ENCODE measurements at regions not wholly inside any gene's neighbourhood (a gene's known extent, or its start where the extent isn't known, plus 50 kb on each side); places are given as distances from the start of the nearest gene placed in this dataset.

DNA sequence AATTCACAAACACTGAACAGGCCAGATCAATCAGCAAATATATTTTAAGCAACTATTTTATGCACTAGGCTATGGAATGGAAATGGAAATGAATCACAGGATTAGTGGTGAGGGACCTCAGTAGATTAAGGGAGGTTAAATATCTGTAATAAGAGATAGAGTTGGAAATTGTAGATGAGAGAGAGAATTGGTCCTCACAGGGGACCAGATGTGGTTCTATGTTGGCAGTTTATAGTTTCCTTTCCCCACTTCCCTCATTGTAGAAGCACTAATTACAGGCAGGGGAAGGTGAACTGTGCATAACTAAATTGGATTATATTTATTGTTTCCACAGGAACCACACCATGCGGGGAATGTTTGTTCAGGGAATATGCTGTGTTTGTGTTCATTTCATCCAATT lies 496.2 kb downstream of the ARHGEF28 start:
- ATAC-seq (replicated peaks; ENCODE audit: extremely low read depth, poor library complexity, severe bottlenecking) (no peak), DNase-seq (ENCODE audit: low spot score in 2 of 2) (no peak)
- Mint-ChIP-seq H3K9me3 (no peaks in the 10 kb centered on the region), H3K4me1 (no peaks in the 10 kb centered on the region), H3K36me3 (ENCODE audit: insufficient read depth) (no peaks in the 10 kb centered on the region), H3K27me3 (peaks cover 12% of the 10 kb centered on the region), H3K4me3 (no peak overlapping the region), H3K27ac (ENCODE audit: low read depth) (no peak overlapping the region)

DNA sequence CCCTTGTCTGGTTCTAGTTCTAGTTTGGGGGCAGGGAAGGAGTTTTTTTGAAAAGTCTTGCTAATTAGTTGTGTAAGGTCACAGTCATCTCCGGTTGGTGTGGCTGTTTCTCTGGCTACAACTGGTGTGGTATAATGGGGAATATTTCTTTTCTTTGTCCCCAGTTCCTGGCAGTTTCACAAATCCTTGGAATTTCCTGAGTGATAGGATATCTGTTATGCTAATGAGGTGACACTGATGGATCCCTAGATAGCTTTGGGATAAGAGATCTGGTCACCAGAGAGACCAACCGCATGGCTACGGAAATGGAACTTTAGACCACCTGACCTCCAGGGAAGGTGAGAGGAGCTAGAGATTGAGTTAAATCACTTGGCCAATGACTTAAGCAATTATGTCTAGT lies 494.6 kb downstream of the ARHGEF28 start:
- peaks cover 12% of the 10 kb centered on the region for H3K27me3 Mint-ChIP-seq
- H3K9me3 Mint-ChIP-seq = no peaks in the 10 kb centered on the region
- H3K4me3 Mint-ChIP-seq = no peak overlapping the region
- no peak overlapping the region for H3K27ac Mint-ChIP-seq (ENCODE audit: low read depth)
- no peaks in the 10 kb centered on the region for H3K36me3 Mint-ChIP-seq (ENCODE audit: insufficient read depth)
- ATAC-seq (replicated peaks; ENCODE audit: extremely low read depth, poor library complexity, severe bottlenecking) (no peak), DNase-seq (ENCODE audit: low spot score in 2 of 2) (no peak)
- no peaks in the 10 kb centered on the region for H3K4me1 Mint-ChIP-seq

DNA sequence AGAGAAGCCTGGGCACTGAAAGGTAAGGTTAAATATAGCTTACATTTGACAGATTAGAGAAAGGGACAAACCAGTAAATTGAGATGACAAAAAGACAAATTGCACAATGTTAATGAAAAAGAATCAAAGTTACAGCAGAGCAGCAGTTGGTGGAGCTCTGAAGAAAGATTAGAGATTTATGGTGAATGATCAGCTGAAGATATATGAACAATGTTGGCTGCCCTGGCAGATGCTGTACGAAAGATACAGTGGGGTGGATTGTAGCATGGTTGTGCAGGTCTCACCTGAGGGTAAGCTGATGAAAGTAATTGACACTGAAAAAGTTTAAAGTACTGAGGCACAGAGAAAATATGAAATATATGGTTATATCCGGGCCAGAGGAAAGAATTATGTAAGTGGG lies 492.1 kb downstream of the ARHGEF28 start:
- Mint-ChIP-seq H3K9me3 (no peaks in the 10 kb centered on the region), H3K36me3 (ENCODE audit: insufficient read depth) (no peaks in the 10 kb centered on the region), H3K27me3 (peaks cover 19% of the 10 kb centered on the region), H3K27ac (ENCODE audit: low read depth) (no peak overlapping the region), H3K4me3 (no peak overlapping the region), H3K4me1 (no peaks in the 10 kb centered on the region)
- ATAC-seq (replicated peaks; ENCODE audit: extremely low read depth, poor library complexity, severe bottlenecking) (no peak), DNase-seq (ENCODE audit: low spot score in 2 of 2) (no peak)

DNA sequence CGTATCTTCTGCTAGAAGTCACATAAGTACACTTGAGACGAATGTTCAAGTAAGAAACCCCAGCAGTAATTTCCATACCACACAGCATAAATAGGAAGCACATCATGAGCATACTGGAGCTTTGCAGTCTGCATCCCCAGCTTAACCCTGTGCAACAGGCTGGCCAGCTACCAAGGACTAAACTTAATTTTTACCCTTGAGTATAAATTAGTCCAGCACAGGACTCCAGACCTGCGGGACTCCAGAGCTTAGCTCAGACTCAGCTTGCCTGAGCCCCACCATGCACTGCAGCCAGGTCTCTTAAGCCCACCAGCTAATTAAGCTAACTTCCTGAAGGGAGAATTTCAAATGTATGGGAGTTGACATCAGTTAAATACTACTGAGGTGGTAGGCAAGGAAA lies 491.0 kb downstream of the ARHGEF28 start:
- Mint-ChIP-seq H3K9me3 (no peaks in the 10 kb centered on the region), H3K27ac (ENCODE audit: low read depth) (no peak overlapping the region), H3K4me1 (no peaks in the 10 kb centered on the region), H3K27me3 (peaks cover 28% of the 10 kb centered on the region), H3K36me3 (ENCODE audit: insufficient read depth) (no peaks in the 10 kb centered on the region), H3K4me3 (no peak overlapping the region)
- DNase-seq (ENCODE audit: low spot score in 2 of 2) (no peak), ATAC-seq (replicated peaks; ENCODE audit: extremely low read depth, poor library complexity, severe bottlenecking) (no peak)

DNA sequence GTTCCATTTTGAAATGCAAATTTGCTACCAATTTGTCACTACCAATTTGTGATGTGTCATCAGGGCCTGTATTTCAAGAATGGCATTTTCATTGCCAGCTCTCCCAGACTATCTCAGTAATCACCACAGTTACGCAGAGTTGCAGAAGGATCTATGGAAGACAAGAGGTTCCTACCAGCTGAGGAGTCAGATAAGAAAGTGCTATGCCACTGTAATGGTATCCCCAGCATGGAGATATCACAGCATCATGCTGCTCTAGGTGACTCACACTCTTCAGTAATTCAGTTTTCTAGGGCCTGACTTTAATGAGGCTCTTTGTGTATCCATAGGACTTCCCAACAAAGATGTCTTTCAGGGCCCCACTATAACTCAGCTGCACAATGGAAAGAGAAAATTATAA lies 490.3 kb downstream of the ARHGEF28 start:
- H3K9me3 Mint-ChIP-seq = no peaks in the 10 kb centered on the region
- DNase-seq (ENCODE audit: low spot score in 2 of 2) = no peak
- no peaks in the 10 kb centered on the region for H3K4me1 Mint-ChIP-seq
- H3K27me3 Mint-ChIP-seq = peaks cover 35% of the 10 kb centered on the region
- H3K27ac Mint-ChIP-seq (ENCODE audit: low read depth) = no peak overlapping the region
- ATAC-seq (replicated peaks; ENCODE audit: extremely low read depth, poor library complexity, severe bottlenecking) = no peak
- no peaks in the 10 kb centered on the region for H3K36me3 Mint-ChIP-seq (ENCODE audit: insufficient read depth)
- H3K4me3 Mint-ChIP-seq = no peak overlapping the region

DNA sequence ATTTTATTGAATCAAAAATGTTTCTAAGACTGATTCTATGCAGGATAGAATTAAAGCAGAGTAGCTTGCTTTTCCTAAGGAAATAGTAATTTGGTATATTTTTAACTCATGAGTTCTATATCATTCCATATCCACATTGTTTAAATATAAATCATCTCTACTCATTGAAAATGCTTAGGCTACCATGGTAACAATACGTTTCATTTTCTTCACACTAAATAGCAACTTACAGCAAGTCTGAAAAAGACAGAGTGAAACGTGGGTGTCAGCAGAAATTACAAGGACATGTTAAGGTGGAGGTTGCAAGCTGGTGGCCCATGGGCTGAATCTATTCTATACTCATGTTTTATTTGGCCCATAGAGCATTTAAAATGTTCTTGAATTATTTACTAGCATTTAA lies 487.9 kb downstream of the ARHGEF28 start:
- H3K36me3 Mint-ChIP-seq (ENCODE audit: insufficient read depth) = no peaks in the 10 kb centered on the region
- H3K9me3 Mint-ChIP-seq = no peaks in the 10 kb centered on the region
- ATAC-seq (replicated peaks; ENCODE audit: extremely low read depth, poor library complexity, severe bottlenecking) (no peak), DNase-seq (ENCODE audit: low spot score in 2 of 2) (no peak)
- peaks cover 39% of the 10 kb centered on the region for H3K27me3 Mint-ChIP-seq
- no peak overlapping the region for H3K4me3 Mint-ChIP-seq
- no peak overlapping the region for H3K27ac Mint-ChIP-seq (ENCODE audit: low read depth)
- H3K4me1 Mint-ChIP-seq = no peaks in the 10 kb centered on the region

DNA sequence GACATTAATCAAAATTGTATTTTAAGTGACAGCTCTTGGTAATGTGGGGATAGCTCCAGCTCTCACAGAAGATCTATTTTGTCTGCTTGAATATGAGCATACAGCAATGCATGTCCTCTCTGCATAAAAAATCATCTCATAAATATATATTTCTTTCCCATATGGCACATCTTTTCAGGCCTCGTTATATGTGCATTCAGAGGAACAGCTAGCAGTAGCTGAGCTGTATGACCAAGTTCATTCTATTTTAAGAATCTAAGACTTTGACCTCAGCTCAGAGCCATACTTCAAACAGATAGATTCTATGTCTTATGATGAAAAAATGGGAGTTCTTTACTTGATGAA lies 487.2 kb downstream of the ARHGEF28 start:
- no peak for DNase-seq (ENCODE audit: low spot score in 2 of 2)
- no peak for ATAC-seq (replicated peaks; ENCODE audit: extremely low read depth, poor library complexity, severe bottlenecking)
- Mint-ChIP-seq H3K27ac (ENCODE audit: low read depth) (no peak overlapping the region), H3K36me3 (ENCODE audit: insufficient read depth) (no peaks in the 10 kb centered on the region), H3K27me3 (peaks cover 39% of the 10 kb centered on the region), H3K4me3 (no peak overlapping the region), H3K4me1 (no peaks in the 10 kb centered on the region), H3K9me3 (no peaks in the 10 kb centered on the region)

DNA sequence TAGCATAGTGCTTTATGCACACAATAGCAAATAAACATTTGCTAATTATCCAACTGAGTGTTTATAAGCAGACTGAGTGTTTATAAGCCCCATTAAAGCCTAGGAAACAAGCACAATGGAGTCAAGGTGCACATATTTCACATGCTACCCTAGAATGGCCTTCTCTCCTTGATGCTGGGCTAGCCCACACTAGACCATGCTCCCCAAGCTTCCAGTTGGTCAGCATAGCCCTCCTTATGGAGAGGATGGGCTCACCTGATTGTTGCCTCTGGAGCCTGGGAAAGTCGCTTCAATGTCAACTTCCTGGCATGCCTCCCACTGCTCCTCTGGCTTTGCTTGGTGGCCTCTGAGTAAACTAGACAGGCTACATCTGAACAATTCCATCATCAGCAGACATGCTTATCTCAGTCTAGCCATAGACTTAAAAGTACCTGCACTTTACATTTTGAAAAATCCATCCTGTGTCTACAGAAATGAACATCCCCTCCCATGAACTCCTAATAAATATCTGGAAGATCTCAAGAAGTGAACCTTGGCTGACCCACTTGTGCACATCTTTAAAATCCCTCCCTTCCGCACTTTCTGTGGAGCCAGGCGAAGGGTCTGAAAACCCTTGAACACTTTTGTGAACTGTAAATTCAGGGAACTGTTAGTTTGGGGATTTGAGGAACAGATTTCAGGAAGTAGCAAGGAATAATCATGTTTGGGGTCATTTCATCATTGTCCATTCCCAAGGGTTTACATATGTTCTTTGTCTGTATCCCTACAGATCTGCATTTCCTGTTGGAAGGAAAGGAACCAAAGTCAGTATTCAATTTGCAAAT lies 486.6 kb downstream of the ARHGEF28 start:
- Mint-ChIP-seq H3K27me3 (peaks cover 39% of the 10 kb centered on the region), H3K27ac (ENCODE audit: low read depth) (no peak overlapping the region), H3K4me1 (no peaks in the 10 kb centered on the region), H3K9me3 (no peaks in the 10 kb centered on the region), H3K36me3 (ENCODE audit: insufficient read depth) (no peaks in the 10 kb centered on the region), H3K4me3 (no peak overlapping the region)
- ATAC-seq (replicated peaks; ENCODE audit: extremely low read depth, poor library complexity, severe bottlenecking) (no peak), DNase-seq (ENCODE audit: low spot score in 2 of 2) (no peak)

DNA sequence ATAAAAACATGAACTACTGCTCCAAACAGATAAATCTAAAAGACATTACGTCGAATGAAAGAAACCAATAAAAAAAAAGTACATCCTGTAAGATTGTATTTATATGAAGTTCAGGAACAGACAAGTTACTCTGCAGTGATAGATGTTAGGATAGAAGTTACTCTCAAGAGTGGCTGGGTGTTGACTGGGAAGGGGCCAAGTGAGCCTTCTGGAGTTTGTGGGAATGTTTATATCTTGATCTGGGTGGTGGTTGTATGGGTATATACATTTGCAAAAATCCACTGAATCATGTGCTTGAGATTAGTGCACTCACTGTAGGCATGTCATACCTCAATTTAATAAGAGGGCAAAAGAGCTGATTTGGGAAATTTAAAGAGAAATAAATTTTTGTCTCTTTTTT lies 485.8 kb downstream of the ARHGEF28 start:
- H3K4me1 Mint-ChIP-seq = no peaks in the 10 kb centered on the region
- no peaks in the 10 kb centered on the region for H3K36me3 Mint-ChIP-seq (ENCODE audit: insufficient read depth)
- H3K9me3 Mint-ChIP-seq = no peaks in the 10 kb centered on the region
- H3K4me3 Mint-ChIP-seq = no peak overlapping the region
- H3K27ac Mint-ChIP-seq (ENCODE audit: low read depth) = no peak overlapping the region
- ATAC-seq (replicated peaks; ENCODE audit: extremely low read depth, poor library complexity, severe bottlenecking) (no peak), DNase-seq (ENCODE audit: low spot score in 2 of 2) (no peak)
- peaks cover 39% of the 10 kb centered on the region for H3K27me3 Mint-ChIP-seq

DNA sequence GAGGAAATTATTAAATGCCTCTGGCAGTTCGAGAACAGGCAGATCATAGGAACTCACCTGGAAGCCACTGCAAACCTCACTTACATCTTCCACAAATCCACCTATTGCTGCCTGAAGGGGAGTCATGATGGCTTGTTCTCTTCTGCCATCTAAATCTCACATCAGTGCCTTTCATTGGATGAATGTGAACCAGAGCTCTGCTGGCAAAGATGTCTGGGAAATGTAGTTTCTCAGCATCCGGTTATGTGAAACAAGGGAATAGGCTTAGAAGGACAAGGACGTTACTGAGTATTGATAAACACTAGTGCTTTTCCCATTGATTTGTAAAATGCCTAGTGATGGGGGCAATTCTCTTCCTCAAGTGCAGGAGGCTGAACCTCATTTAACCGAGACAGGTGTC lies 483.3 kb downstream of the ARHGEF28 start:
- H3K27me3 Mint-ChIP-seq = peaks cover 39% of the 10 kb centered on the region
- DNase-seq (ENCODE audit: low spot score in 2 of 2) = no peak
- H3K36me3 Mint-ChIP-seq (ENCODE audit: insufficient read depth) = no peaks in the 10 kb centered on the region
- H3K27ac Mint-ChIP-seq (ENCODE audit: low read depth) = no peak overlapping the region
- no peaks in the 10 kb centered on the region for H3K9me3 Mint-ChIP-seq
- no peak for ATAC-seq (replicated peaks; ENCODE audit: extremely low read depth, poor library complexity, severe bottlenecking)
- no peak overlapping the region for H3K4me3 Mint-ChIP-seq
- no peaks in the 10 kb centered on the region for H3K4me1 Mint-ChIP-seq

DNA sequence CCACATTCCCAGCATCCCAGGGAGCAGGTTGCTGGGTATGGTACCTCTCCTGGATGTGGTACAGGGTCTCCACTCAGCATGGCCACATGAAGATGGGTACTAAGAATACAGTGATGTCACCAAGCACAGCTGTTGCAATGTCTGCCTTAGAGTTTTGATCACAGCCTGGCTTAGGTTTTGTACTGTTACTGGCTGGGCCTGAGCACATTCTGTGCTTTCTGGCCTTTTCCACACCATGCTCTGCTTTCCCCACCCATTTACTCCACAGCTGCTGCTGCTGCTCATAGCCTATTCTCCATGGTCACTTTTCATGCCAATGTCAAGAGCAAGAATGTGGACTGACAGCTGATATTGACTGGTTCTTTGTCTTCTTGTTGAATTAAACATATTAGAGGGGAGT lies 481.9 kb downstream of the ARHGEF28 start:
- no peaks in the 10 kb centered on the region for H3K9me3 Mint-ChIP-seq
- no peak overlapping the region for H3K4me3 Mint-ChIP-seq
- H3K4me1 Mint-ChIP-seq = no peaks in the 10 kb centered on the region
- no peak overlapping the region for H3K27ac Mint-ChIP-seq (ENCODE audit: low read depth)
- DNase-seq (ENCODE audit: low spot score in 2 of 2) = no peak
- ATAC-seq (replicated peaks; ENCODE audit: extremely low read depth, poor library complexity, severe bottlenecking) = no peak
- H3K27me3 Mint-ChIP-seq = peaks cover 41% of the 10 kb centered on the region
- no peaks in the 10 kb centered on the region for H3K36me3 Mint-ChIP-seq (ENCODE audit: insufficient read depth)

DNA sequence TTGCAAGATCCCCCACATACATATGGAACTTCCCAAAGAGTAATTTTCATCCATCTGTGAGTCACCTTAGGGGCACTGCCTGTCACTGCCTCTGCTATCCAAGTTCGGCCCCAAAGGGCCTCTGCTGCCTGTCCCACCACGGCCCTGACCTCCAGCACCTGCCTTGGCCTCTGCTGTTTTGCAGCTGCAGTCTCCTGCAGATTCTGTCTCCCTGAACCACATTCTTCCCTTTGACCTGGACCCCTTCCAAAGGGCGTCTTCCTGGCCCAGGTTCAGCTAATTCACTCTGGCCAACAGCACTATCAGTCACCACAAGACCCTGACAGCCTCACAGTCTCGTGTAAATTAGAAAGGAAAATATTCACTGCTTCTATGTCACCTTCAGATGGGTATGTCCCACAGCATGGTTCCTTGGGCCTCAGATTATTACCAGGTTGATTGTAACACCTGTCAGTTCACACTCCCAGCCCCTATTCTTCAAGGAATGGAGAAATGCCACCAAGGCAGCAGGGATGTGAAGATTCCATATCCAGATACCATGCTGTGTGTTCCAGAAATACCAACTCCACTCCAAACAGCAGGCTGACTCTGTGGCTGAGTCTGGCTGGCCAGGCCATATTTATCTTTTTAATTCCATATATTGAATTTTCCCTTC lies 479.3 kb downstream of the ARHGEF28 start:
- no peaks in the 10 kb centered on the region for H3K4me1 Mint-ChIP-seq
- no peak overlapping the region for H3K27ac Mint-ChIP-seq (ENCODE audit: low read depth)
- no peaks in the 10 kb centered on the region for H3K9me3 Mint-ChIP-seq
- H3K27me3 Mint-ChIP-seq = peaks cover 27% of the 10 kb centered on the region
- DNase-seq (ENCODE audit: low spot score in 2 of 2) = no peak
- no peak for ATAC-seq (replicated peaks; ENCODE audit: extremely low read depth, poor library complexity, severe bottlenecking)
- H3K4me3 Mint-ChIP-seq = no peak overlapping the region
- no peaks in the 10 kb centered on the region for H3K36me3 Mint-ChIP-seq (ENCODE audit: insufficient read depth)
